ENCODE measurements at regions not wholly inside any gene's neighbourhood (a gene's known extent, or its start where the extent isn't known, plus 50 kb on each side); places are given as distances from the start of the nearest gene placed in this dataset.

DNA sequence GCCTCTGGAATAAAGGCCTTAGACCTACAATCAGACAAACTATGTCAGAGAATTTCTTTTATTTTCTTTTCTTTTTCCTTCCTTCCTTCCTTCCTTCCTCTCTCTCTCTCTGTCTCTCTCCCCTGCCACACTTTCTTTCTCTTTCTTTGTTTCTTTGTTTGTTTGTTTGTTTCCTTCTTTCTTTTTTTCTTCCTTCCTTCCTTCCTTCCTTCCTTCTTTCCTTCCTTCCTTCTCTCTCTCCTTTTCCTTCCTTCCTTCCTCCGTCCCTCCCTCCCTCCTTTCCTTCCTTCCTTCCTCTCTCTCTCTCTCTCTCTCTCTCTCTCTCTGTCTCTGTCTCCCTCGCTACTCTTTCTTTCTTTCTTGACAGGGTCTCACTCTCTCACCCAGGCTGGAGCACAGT lies 242.6 kb downstream of the GATA3 start:
- Histone ChIP-seq H3K4me1 (ENCODE audit: control insufficient read depth in 4 of 4, insufficient read depth in 4 of 4, low read length in 3 of 4) (no peaks in the 10 kb centered on the region), H3K27me3 (ENCODE audit: control insufficient read depth in 4 of 4, insufficient read depth in 4 of 4, low read length in 3 of 4) (peaks cover 0 to 9% (median 2%) of the 10 kb centered on the region in 4 donors), H3K27ac (ENCODE audit: low read depth in 1 of 2, low read length in 2 of 2) (no peak overlapping the region), H3K4me3 (ENCODE audit: low read depth in 1 of 3, low read length in 3 of 3) (no peak overlapping the region), H3K36me3 (ENCODE audit: control insufficient read depth in 4 of 4, insufficient read depth in 3 of 4, low read depth in 1 of 4, low read length in 3 of 4) (no peaks in the 10 kb centered on the region), H3K9ac (ENCODE audit: low read depth in 1 of 2, low read length in 2 of 2) (no peak overlapping the region), H3K9me3 (ENCODE audit: control insufficient read depth in 4 of 4, low read length in 3 of 4) (peaks cover 0 to 1% (median 0%) of the 10 kb centered on the region in 4 donors)
- DNase-seq (ENCODE audit: low spot score): no peak
- WGBS: 70% methylated on average over 2 of the region's 2 CpGs
- TF ChIP-seq YY1 (IDR thresholded peaks at IDR 0.05) (no peak), EGR1 (IDR thresholded peaks at IDR 0.05; ENCODE audit: low read depth in 2 of 2) (no peak), NR2F2 (IDR thresholded peaks at IDR 0.05) (no peak), HNF4A (conservative IDR thresholded peaks at IDR 0.05) (no peak), GABPA (IDR thresholded peaks at IDR 0.05 in 1 of 2, conservative IDR thresholded peaks at IDR 0.05 in 1 of 2) (no peak)
- TF ChIP-seq, protein P1, sequence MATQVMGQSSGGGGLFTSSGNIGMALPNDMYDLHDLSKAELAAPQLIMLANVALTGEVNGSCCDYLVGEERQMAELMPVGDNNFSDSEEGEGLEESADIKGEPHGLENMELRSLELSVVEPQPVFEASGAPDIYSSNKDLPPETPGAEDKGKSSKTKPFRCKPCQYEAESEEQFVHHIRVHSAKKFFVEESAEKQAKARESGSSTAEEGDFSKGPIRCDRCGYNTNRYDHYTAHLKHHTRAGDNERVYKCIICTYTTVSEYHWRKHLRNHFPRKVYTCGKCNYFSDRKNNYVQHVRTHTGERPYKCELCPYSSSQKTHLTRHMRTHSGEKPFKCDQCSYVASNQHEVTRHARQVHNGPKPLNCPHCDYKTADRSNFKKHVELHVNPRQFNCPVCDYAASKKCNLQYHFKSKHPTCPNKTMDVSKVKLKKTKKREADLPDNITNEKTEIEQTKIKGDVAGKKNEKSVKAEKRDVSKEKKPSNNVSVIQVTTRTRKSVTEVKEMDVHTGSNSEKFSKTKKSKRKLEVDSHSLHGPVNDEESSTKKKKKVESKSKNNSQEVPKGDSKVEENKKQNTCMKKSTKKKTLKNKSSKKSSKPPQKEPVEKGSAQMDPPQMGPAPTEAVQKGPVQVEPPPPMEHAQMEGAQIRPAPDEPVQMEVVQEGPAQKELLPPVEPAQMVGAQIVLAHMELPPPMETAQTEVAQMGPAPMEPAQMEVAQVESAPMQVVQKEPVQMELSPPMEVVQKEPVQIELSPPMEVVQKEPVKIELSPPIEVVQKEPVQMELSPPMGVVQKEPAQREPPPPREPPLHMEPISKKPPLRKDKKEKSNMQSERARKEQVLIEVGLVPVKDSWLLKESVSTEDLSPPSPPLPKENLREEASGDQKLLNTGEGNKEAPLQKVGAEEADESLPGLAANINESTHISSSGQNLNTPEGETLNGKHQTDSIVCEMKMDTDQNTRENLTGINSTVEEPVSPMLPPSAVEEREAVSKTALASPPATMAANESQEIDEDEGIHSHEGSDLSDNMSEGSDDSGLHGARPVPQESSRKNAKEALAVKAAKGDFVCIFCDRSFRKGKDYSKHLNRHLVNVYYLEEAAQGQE (IDR thresholded peaks at IDR 0.05): no peak
- TF ChIP-seq, protein P2, sequence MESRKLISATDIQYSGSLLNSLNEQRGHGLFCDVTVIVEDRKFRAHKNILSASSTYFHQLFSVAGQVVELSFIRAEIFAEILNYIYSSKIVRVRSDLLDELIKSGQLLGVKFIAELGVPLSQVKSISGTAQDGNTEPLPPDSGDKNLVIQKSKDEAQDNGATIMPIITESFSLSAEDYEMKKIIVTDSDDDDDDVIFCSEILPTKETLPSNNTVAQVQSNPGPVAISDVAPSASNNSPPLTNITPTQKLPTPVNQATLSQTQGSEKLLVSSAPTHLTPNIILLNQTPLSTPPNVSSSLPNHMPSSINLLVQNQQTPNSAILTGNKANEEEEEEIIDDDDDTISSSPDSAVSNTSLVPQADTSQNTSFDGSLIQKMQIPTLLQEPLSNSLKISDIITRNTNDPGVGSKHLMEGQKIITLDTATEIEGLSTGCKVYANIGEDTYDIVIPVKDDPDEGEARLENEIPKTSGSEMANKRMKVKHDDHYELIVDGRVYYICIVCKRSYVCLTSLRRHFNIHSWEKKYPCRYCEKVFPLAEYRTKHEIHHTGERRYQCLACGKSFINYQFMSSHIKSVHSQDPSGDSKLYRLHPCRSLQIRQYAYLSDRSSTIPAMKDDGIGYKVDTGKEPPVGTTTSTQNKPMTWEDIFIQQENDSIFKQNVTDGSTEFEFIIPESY (IDR thresholded peaks at IDR 0.05): no peak
- TF ChIP-seq, protein P3, sequence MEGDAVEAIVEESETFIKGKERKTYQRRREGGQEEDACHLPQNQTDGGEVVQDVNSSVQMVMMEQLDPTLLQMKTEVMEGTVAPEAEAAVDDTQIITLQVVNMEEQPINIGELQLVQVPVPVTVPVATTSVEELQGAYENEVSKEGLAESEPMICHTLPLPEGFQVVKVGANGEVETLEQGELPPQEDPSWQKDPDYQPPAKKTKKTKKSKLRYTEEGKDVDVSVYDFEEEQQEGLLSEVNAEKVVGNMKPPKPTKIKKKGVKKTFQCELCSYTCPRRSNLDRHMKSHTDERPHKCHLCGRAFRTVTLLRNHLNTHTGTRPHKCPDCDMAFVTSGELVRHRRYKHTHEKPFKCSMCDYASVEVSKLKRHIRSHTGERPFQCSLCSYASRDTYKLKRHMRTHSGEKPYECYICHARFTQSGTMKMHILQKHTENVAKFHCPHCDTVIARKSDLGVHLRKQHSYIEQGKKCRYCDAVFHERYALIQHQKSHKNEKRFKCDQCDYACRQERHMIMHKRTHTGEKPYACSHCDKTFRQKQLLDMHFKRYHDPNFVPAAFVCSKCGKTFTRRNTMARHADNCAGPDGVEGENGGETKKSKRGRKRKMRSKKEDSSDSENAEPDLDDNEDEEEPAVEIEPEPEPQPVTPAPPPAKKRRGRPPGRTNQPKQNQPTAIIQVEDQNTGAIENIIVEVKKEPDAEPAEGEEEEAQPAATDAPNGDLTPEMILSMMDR (IDR thresholded peaks at IDR 0.05; ENCODE audit: low read depth, low read length, missing input control): no peak

DNA sequence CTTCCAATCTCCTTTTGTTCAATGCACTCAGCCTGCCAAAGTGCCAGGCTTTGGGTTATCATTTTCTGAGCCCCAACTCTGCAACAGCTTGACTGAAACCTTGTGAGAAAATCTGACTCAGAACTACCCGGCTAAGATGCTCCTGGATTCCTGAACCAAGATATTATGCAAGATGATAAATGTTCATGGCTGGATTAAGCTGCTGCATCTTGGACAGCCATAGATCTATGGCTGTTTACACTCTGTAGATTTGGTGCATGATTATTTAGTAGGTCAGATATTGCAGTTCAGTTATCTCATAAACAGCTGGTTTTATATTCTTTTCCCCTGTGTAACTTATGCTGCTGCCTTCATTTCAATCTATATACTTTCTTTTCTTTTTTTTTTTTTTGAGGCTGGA lies 243.5 kb downstream of the GATA3 start:
- 71% methylated on average over 1 of the region's 1 CpG for WGBS
- Histone ChIP-seq H3K9me3 (ENCODE audit: control insufficient read depth in 4 of 4, low read length in 3 of 4) (peaks cover 0 to 1% (median 0%) of the 10 kb centered on the region in 4 donors), H3K4me3 (ENCODE audit: low read depth in 1 of 3, low read length in 3 of 3) (no peak overlapping the region), H3K4me1 (ENCODE audit: control insufficient read depth in 4 of 4, insufficient read depth in 4 of 4, low read length in 3 of 4) (no peaks in the 10 kb centered on the region), H3K27ac (ENCODE audit: low read depth in 1 of 2, low read length in 2 of 2) (no peak overlapping the region), H3K27me3 (ENCODE audit: control insufficient read depth in 4 of 4, insufficient read depth in 4 of 4, low read length in 3 of 4) (peaks cover 0 to 13% (median 2%) of the 10 kb centered on the region in 4 donors), H3K9ac (ENCODE audit: low read depth in 1 of 2, low read length in 2 of 2) (no peak overlapping the region), H3K36me3 (ENCODE audit: control insufficient read depth in 4 of 4, insufficient read depth in 3 of 4, low read depth in 1 of 4, low read length in 3 of 4) (no peaks in the 10 kb centered on the region)
- DNase-seq (ENCODE audit: low spot score): no peak
- TF ChIP-seq JUND (IDR thresholded peaks at IDR 0.05): no peak
- TF ChIP-seq, protein P4, sequence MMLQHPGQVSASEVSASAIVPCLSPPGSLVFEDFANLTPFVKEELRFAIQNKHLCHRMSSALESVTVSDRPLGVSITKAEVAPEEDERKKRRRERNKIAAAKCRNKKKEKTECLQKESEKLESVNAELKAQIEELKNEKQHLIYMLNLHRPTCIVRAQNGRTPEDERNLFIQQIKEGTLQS (IDR thresholded peaks at IDR 0.05): no peak
- TF ChIP-seq SP1 (IDR thresholded peaks at IDR 0.05): no peak
- TF ChIP-seq GABPA (IDR thresholded peaks at IDR 0.05 in 1 of 2, conservative IDR thresholded peaks at IDR 0.05 in 1 of 2): no peak
- no peak for TF ChIP-seq HNF4A (conservative IDR thresholded peaks at IDR 0.05)
- TF ChIP-seq, protein P3 (IDR thresholded peaks at IDR 0.05; ENCODE audit: low read depth, low read length, missing input control): no peak
- TF ChIP-seq RAD21 (IDR thresholded peaks at IDR 0.05): no peak
- TF ChIP-seq, protein P5, sequence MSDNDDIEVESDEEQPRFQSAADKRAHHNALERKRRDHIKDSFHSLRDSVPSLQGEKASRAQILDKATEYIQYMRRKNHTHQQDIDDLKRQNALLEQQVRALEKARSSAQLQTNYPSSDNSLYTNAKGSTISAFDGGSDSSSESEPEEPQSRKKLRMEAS (IDR thresholded peaks at IDR 0.05): no peak
- no peak for TF ChIP-seq NR2F2 (IDR thresholded peaks at IDR 0.05)
- TF ChIP-seq, protein P2 (IDR thresholded peaks at IDR 0.05): no peak
- no peak for TF ChIP-seq EGR1 (IDR thresholded peaks at IDR 0.05; ENCODE audit: low read depth in 2 of 2)
- no peak for TF ChIP-seq HNF4G (IDR thresholded peaks at IDR 0.05)
- no peak for TF ChIP-seq RXRA (IDR thresholded peaks at IDR 0.05)
- TF ChIP-seq FOXA1 (IDR thresholded peaks at IDR 0.05): no peak
- no peak for TF ChIP-seq TAF1 (conservative IDR thresholded peaks at IDR 0.05)
- TF ChIP-seq YY1 (IDR thresholded peaks at IDR 0.05): no peak
- TF ChIP-seq FOXA2 (IDR thresholded peaks at IDR 0.05): no peak
